ENCODE measurements at regions not wholly inside any gene's neighbourhood (a gene's known extent, or its start where the extent isn't known, plus 50 kb on each side); places are given as distances from the start of the nearest gene placed in this dataset.

DNA sequence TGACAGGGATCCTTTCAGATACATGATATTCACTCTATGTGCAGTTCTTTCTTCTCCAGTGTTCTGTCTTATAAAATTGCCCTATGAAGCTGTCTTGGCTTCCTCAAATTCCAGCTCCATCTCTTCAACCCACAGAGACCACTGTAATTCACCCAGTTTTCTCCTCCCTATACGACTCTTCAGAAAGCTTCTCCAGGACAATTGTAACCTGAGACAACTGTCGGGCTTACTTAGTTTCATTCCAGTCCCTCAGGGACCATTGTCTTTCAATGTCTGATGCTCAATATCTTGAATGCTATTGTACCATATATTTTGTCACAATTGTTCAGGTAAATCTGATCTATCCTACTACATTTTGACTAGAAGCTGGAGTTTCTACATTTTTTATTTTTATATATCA is 345.3 kb downstream of the RPL10L start:
- no peak for DNase-seq (ENCODE audit: low spot score)
- no peaks in the 10 kb centered on the region for H3K9me3 ChIP-seq (ENCODE audit: low read depth, low read length, poor library complexity, severe bottlenecking)
- intact Hi-C loops (cut with micrococcal nuclease; ENCODE audit: unreplicated experiment) = no loop called here
- no peaks in the 10 kb centered on the region for H3K27me3 ChIP-seq (replicated peaks; ENCODE audit: insufficient read depth, low read depth, low read length, poor library complexity)
- ChIA-PET POLR2A (ENCODE audit: low non-redundant PET) (no interaction called here), CTCF (no interaction called here)
- H3K4me3 ChIP-seq (ENCODE audit: low read depth, low read length, poor library complexity, severe bottlenecking) = no peak overlapping the region
- H3K36me3 ChIP-seq (ENCODE audit: insufficient read depth, low read length, poor library complexity, severe bottlenecking) = no peaks in the 10 kb centered on the region
- BruUV-seq (replicated peaks) = no TSS peak
- no peak overlapping the region for H3K27ac ChIP-seq (ENCODE audit: low read depth, low read length, poor library complexity, severe bottlenecking)
- TF ChIP-seq EZH2 (IDR thresholded peaks at IDR 0.05; ENCODE audit: borderline replicate concordance, low read depth, low read length, poor library complexity, severe bottlenecking) (no peak), CTCF (conservative IDR thresholded peaks at IDR 0.05; ENCODE audit: low read depth, low read length) (no peak)
- H3K4me1 ChIP-seq (ENCODE audit: insufficient read depth, low read length, poor library complexity, severe bottlenecking) = no peaks in the 10 kb centered on the region

DNA sequence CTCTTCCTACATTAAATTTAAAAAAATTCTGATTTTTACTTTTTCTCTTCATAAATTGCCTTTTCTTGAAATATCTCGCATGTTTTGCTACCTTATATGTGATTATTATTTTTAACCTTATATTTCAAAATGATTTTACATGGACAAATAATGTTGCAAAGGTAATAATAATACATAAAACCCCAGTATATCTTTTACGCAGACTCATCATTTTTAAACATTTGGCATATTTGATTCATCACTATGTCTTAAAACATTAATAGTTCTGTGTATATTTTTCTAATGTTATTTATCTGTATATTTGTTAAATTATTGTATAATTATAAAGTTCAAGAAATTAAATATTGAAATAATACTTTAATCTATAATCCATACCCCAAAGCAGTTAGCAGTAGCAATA is 350.8 kb downstream of the RPL10L start:
- Histone ChIP-seq H3K27me3 (replicated peaks; ENCODE audit: insufficient read depth, low read depth, low read length, poor library complexity) (no peaks in the 10 kb centered on the region), H3K4me1 (ENCODE audit: insufficient read depth, low read length, poor library complexity, severe bottlenecking) (no peaks in the 10 kb centered on the region), H3K9me3 (ENCODE audit: low read depth, low read length, poor library complexity, severe bottlenecking) (peaks cover 10% of the 10 kb centered on the region), H3K36me3 (ENCODE audit: insufficient read depth, low read length, poor library complexity, severe bottlenecking) (no peaks in the 10 kb centered on the region), H3K4me3 (ENCODE audit: low read depth, low read length, poor library complexity, severe bottlenecking) (no peak overlapping the region), H3K27ac (ENCODE audit: low read depth, low read length, poor library complexity, severe bottlenecking) (no peak overlapping the region)
- no peak for DNase-seq (ENCODE audit: low spot score)
- intact Hi-C loops (cut with micrococcal nuclease; ENCODE audit: unreplicated experiment) = no loop called here
- no TSS peak for BruUV-seq (replicated peaks)
- CTCF ChIA-PET = no interaction called here
- POLR2A ChIA-PET (ENCODE audit: low non-redundant PET) = no interaction called here
- TF ChIP-seq EZH2 (IDR thresholded peaks at IDR 0.05; ENCODE audit: borderline replicate concordance, low read depth, low read length, poor library complexity, severe bottlenecking) = no peak
- TF ChIP-seq CTCF (conservative IDR thresholded peaks at IDR 0.05; ENCODE audit: low read depth, low read length) = no peak

DNA sequence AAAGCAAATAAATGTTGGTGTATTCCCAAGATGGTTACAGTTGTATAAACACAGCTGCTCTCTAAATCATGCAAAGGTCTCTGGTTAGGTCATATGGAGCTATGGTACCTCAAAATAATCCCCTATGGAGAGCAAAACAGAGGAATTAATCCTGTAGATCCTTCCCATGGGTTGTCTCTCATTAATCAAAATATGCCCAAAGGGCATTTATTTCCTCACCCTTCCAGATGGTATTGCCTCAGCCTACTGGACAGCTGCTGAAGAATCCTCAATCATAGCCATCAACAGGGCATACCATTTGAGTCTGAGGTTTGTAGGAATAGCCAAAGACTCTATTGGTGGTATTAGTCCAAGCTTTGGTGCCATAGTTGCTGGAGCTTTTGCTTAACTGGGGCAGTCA is 360.9 kb downstream of the RPL10L start:
- BruUV-seq (replicated peaks) = no TSS peak
- ChIA-PET CTCF (no interaction called here), POLR2A (ENCODE audit: low non-redundant PET) (no interaction called here)
- no peaks in the 10 kb centered on the region for H3K36me3 ChIP-seq (ENCODE audit: insufficient read depth, low read length, poor library complexity, severe bottlenecking)
- H3K27ac ChIP-seq (ENCODE audit: low read depth, low read length, poor library complexity, severe bottlenecking) = no peak overlapping the region
- H3K9me3 ChIP-seq (ENCODE audit: low read depth, low read length, poor library complexity, severe bottlenecking) = peaks cover 20% of the 10 kb centered on the region
- no peak for TF ChIP-seq CTCF (conservative IDR thresholded peaks at IDR 0.05; ENCODE audit: low read depth, low read length)
- TF ChIP-seq EZH2 (IDR thresholded peaks at IDR 0.05; ENCODE audit: borderline replicate concordance, low read depth, low read length, poor library complexity, severe bottlenecking) = no peak
- DNase-seq (ENCODE audit: low spot score) = no peak
- H3K27me3 ChIP-seq (replicated peaks; ENCODE audit: insufficient read depth, low read depth, low read length, poor library complexity) = no peaks in the 10 kb centered on the region
- no peaks in the 10 kb centered on the region for H3K4me1 ChIP-seq (ENCODE audit: insufficient read depth, low read length, poor library complexity, severe bottlenecking)
- intact Hi-C loops (cut with micrococcal nuclease; ENCODE audit: unreplicated experiment) = no loop called here
- no peak overlapping the region for H3K4me3 ChIP-seq (ENCODE audit: low read depth, low read length, poor library complexity, severe bottlenecking)

All from A673 (cell line).